Astrocyte of the hippocampus (primary cell): ENCODE measurements at regions not wholly inside any gene's neighbourhood (a gene's known extent, or its start where the extent isn't known, plus 50 kb on each side); places are given as distances from the start of the nearest gene placed in this dataset.

ENCODE experiments used
- DNase-seq: peaks from one replicate; pipeline ENCODE4 v3.0.0; 2011; ENCODE audit warnings: low read depth, low spot score

GRCh38 chr1:81160696-81161095 is 640.0 kb upstream of the ADGRL2 start:
- no peak for DNase-seq

GRCh38 chr1:81158592-81158991 is 642.1 kb upstream of the ADGRL2 start:
- peak; percentile 71 for DNase-seq

- no peak for DNase-seq
These were observed 643.0 kb upstream of the ADGRL2 start for GRCh38 chr1:81157686-81158085.

GRCh38 chr1:81156887-81157286 is 643.8 kb upstream of the ADGRL2 start:
- no peak for DNase-seq

GRCh38 chr1:81155131-81155530 is 645.6 kb upstream of the ADGRL2 start:
- peak; percentile 60 for DNase-seq

- no peak for DNase-seq
These were observed 649.5 kb upstream of the ADGRL2 start for GRCh38 chr1:81151206-81151605.

GRCh38 chr1:81149649-81150325 is 650.9 kb upstream of the ADGRL2 start:
- peak; percentile 23 for DNase-seq

GRCh38 chr1:81144240-81144825 is 656.4 kb upstream of the ADGRL2 start:
- no peak for DNase-seq

- DNase-seq = peak; percentile 61
These were observed 658.5 kb upstream of the ADGRL2 start for GRCh38 chr1:81142099-81142826.

- no peak for DNase-seq
These were observed 665.2 kb upstream of the ADGRL2 start for GRCh38 chr1:81135524-81135923.

GRCh38 chr1:81129776-81130175 is 671.0 kb upstream of the ADGRL2 start:
- DNase-seq = no peak

- DNase-seq = no peak
These were observed 671.4 kb upstream of the ADGRL2 start for GRCh38 chr1:81129366-81129765.

- DNase-seq = no peak
These were observed 672.7 kb upstream of the ADGRL2 start for GRCh38 chr1:81128079-81128478.

GRCh38 chr1:81126989-81127581 is 673.6 kb upstream of the ADGRL2 start:
- peak; percentile 76 for DNase-seq

GRCh38 chr1:81125672-81126071 is 675.1 kb upstream of the ADGRL2 start:
- DNase-seq = no peak

- no peak for DNase-seq
These were observed 679.4 kb upstream of the ADGRL2 start for GRCh38 chr1:81121306-81121705.

- no peak for DNase-seq
These were observed 681.4 kb upstream of the ADGRL2 start for GRCh38 chr1:81119319-81119718.

GRCh38 chr1:81118550-81118949 is 682.2 kb upstream of the ADGRL2 start:
- no peak for DNase-seq

- DNase-seq = no peak
These were observed 685.3 kb upstream of the ADGRL2 start for GRCh38 chr1:81115422-81115821.

- peak; percentile 16 for DNase-seq
These were observed 686.5 kb upstream of the ADGRL2 start for GRCh38 chr1:81114191-81114590.

GRCh38 chr1:81113688-81114087 is 687.0 kb upstream of the ADGRL2 start:
- peak; percentile 52 for DNase-seq

GRCh38 chr1:81111818-81112217 is 688.9 kb upstream of the ADGRL2 start:
- DNase-seq = peak; percentile 36

GRCh38 chr1:81109038-81109437 is 691.7 kb upstream of the ADGRL2 start:
- no peak for DNase-seq
